ENCODE measurements at regions not wholly inside any gene's neighbourhood (a gene's known extent, or its start where the extent isn't known, plus 50 kb on each side); places are given as distances from the start of the nearest gene placed in this dataset.

- TF ChIP-seq, protein P1, sequence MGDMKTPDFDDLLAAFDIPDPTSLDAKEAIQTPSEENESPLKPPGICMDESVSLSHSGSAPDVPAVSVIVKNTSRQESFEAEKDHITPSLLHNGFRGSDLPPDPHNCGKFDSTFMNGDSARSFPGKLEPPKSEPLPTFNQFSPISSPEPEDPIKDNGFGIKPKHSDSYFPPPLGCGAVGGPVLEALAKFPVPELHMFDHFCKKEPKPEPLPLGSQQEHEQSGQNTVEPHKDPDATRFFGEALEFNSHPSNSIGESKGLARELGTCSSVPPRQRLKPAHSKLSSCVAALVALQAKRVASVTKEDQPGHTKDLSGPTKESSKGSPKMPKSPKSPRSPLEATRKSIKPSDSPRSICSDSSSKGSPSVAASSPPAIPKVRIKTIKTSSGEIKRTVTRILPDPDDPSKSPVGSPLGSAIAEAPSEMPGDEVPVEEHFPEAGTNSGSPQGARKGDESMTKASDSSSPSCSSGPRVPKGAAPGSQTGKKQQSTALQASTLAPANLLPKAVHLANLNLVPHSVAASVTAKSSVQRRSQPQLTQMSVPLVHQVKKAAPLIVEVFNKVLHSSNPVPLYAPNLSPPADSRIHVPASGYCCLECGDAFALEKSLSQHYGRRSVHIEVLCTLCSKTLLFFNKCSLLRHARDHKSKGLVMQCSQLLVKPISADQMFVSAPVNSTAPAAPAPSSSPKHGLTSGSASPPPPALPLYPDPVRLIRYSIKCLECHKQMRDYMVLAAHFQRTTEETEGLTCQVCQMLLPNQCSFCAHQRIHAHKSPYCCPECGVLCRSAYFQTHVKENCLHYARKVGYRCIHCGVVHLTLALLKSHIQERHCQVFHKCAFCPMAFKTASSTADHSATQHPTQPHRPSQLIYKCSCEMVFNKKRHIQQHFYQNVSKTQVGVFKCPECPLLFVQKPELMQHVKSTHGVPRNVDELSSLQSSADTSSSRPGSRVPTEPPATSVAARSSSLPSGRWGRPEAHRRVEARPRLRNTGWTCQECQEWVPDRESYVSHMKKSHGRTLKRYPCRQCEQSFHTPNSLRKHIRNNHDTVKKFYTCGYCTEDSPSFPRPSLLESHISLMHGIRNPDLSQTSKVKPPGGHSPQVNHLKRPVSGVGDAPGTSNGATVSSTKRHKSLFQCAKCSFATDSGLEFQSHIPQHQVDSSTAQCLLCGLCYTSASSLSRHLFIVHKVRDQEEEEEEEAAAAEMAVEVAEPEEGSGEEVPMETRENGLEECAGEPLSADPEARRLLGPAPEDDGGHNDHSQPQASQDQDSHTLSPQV (IDR thresholded peaks at IDR 0.05), result no peak
- TF ChIP-seq DPF2 (IDR thresholded peaks at IDR 0.05), result no peak
- no peak for TF ChIP-seq SREBF2 (IDR thresholded peaks at IDR 0.05; ENCODE audit: low read length)
- no peak for TF ChIP-seq SUZ12 (IDR thresholded peaks at IDR 0.05; ENCODE audit: unreplicated experiment)
- TF ChIP-seq SMAD1 (IDR thresholded peaks at IDR 0.05; ENCODE audit: low read depth, partially characterized antibody), result no peak
- TF ChIP-seq PRDM15 (CRISPR knock-in tag; IDR thresholded peaks at IDR 0.05), result no peak
- TF ChIP-seq IRF4 (IDR thresholded peaks at IDR 0.05; ENCODE audit: low read depth, low read length), result no peak
- no peak for TF ChIP-seq NR2F1 (conservative IDR thresholded peaks at IDR 0.05)
Measured at GRCh38 chr9:29613773-29614172, 2040.5 kb upstream of the C9orf72 start (continued).
